SU-DHL-6 (cell line): ENCODE measurements at regions not wholly inside any gene's neighbourhood (a gene's known extent, or its start where the extent isn't known, plus 50 kb on each side); places are given as distances from the start of the nearest gene placed in this dataset.

Experiments used
- H2AFZ ChIP-seq: fragments of 200-600 bp; sonication (generic); 2 replicates; pipeline ENCODE4 v1.6.1; 2014; ENCODE audit warnings: low read depth, mild to moderate bottlenecking, moderate library complexity, mixed read lengths, antibody characterized with exemption, low read length; ENCODE audit not compliant: severe bottlenecking
- H3F3A ChIP-seq: fragments of 200-600 bp; shearing (Covaris generic); 2 replicates; pipeline ENCODE4 v1.6.0; 2016; ENCODE audit warnings: antibody characterized with exemption, mild to moderate bottlenecking; ENCODE audit not compliant: insufficient read depth
- H3K27ac ChIP-seq: fragments of 200-600 bp; sonication (generic); 2 replicates; pipeline ENCODE4 v1.5.1; 2016; ENCODE audit warnings: low read depth, mild to moderate bottlenecking, low read length, moderate library complexity, mixed read lengths
- H3K27me3 ChIP-seq: fragments of 200-600 bp; sonication (generic), shearing (Covaris generic); 2 replicates; pipeline ENCODE4 v1.6.0; 2014; ENCODE audit warnings: mild to moderate bottlenecking, low read length
- H3K36me3 ChIP-seq: fragments of 200-600 bp; sonication (generic); 2 replicates; pipeline ENCODE4 v1.6.1; 2014; ENCODE audit warnings: mild to moderate bottlenecking, low read length, mixed read lengths
- H3K4me2 ChIP-seq: fragments of 300-600, 200-600 bp; shearing (Covaris generic), sonication (generic); 2 replicates; pipeline ENCODE4 v1.6.0; 2014; ENCODE audit warnings: low read length, low read depth, mild to moderate bottlenecking; ENCODE audit not compliant: poor library complexity, severe bottlenecking
- H3K4me3 ChIP-seq: fragments of 200-600 bp; sonication (generic); 2 replicates; pipeline ENCODE4 v1.5.1; 2014; ENCODE audit warnings: antibody characterized with exemption, low read length, mild to moderate bottlenecking, mixed read lengths; ENCODE audit not compliant: insufficient read depth, poor library complexity, severe bottlenecking
- H3K79me2 ChIP-seq: fragments of 200-600 bp; sonication (generic); 2 replicates; pipeline ENCODE4 v1.6.1; 2014; ENCODE audit warnings: mild to moderate bottlenecking, low read length, moderate library complexity; ENCODE audit not compliant: insufficient read depth
- H3K9ac ChIP-seq: fragments of 200-600 bp; sonication (generic); 2 replicates; pipeline ENCODE4 v1.7.0; 2014; ENCODE audit warnings: mild to moderate bottlenecking, low read length
- H3K9me2 ChIP-seq: fragments of 200-600 bp; sonication (generic); replicated peaks from 2 replicates; pipeline ENCODE4 v1.6.1; 2014; ENCODE audit warnings: low read length; ENCODE audit not compliant: insufficient read depth
- H3K9me3 ChIP-seq: fragments of 200-600 bp; sonication (generic); 2 replicates; pipeline ENCODE4 v1.6.1; 2014; ENCODE audit warnings: low read length, mixed read lengths; ENCODE audit not compliant: insufficient read depth
- H4K20me1 ChIP-seq: fragments of 200-600 bp; sonication (generic); 2 replicates; pipeline ENCODE4 v1.6.1; 2014; ENCODE audit warnings: low read depth, mild to moderate bottlenecking, antibody characterized with exemption, low read length, moderate library complexity, mixed read lengths
- CTCF ChIP-seq: fragments of 200-600 bp; sonication (generic); IDR thresholded peaks from one replicate; pipeline ENCODE4 v1.5.1; 2017; ENCODE audit warnings: antibody characterized with exemption, mild to moderate bottlenecking, low read length, moderate library complexity; ENCODE audit not compliant: insufficient read depth, poor library complexity, severe bottlenecking
- EZH2phosphoT487 ChIP-seq: fragments of 200-600 bp; sonication (generic), shearing (Covaris generic); conservative IDR thresholded peaks from 2 replicates; pipeline ENCODE4 v1.6.1; 2018; ENCODE audit warnings: mild to moderate bottlenecking, antibody characterized with exemption, low read length, moderate library complexity, mixed read lengths

- Histone ChIP-seq H3K36me3 (no peaks in the 10 kb centered on the region), H3K9ac (no peak overlapping the region), H2AFZ (no peak overlapping the region), H3K27me3 (no peaks in the 10 kb centered on the region), H3K4me3 (no peak overlapping the region), H3K9me3 (no peaks in the 10 kb centered on the region), H3K27ac (no peak overlapping the region), H3K79me2 (no peaks in the 10 kb centered on the region), H3K9me2 (no peaks in the 10 kb centered on the region), H3F3A (no peaks in the 10 kb centered on the region), H4K20me1 (no peaks in the 10 kb centered on the region), H3K4me2 (no peak overlapping the region)
- TF ChIP-seq CTCF (no peak), EZH2phosphoT487 (no peak)
Observed at GRCh38 chr4:11746734-11747133, 318.0 kb upstream of the HS3ST1 start.

GRCh38 chr4:11743976-11744375, 315.3 kb upstream of the HS3ST1 start:
- no peak overlapping the region for H3K9ac ChIP-seq
- no peak overlapping the region for H3K27ac ChIP-seq
- no peak overlapping the region for H2AFZ ChIP-seq
- H3K36me3 ChIP-seq: no peaks in the 10 kb centered on the region
- H3K9me3 ChIP-seq: no peaks in the 10 kb centered on the region
- no peaks in the 10 kb centered on the region for H4K20me1 ChIP-seq
- no peaks in the 10 kb centered on the region for H3F3A ChIP-seq
- H3K4me2 ChIP-seq: no peak overlapping the region
- TF ChIP-seq EZH2phosphoT487 (no peak), CTCF (no peak)
- no peaks in the 10 kb centered on the region for H3K9me2 ChIP-seq
- no peaks in the 10 kb centered on the region for H3K27me3 ChIP-seq
- no peak overlapping the region for H3K4me3 ChIP-seq
- H3K79me2 ChIP-seq: no peaks in the 10 kb centered on the region

- no peaks in the 10 kb centered on the region for H4K20me1 ChIP-seq
- no peak overlapping the region for H3K4me3 ChIP-seq
- no peak overlapping the region for H2AFZ ChIP-seq
- no peaks in the 10 kb centered on the region for H3K27me3 ChIP-seq
- no peak overlapping the region for H3K27ac ChIP-seq
- no peaks in the 10 kb centered on the region for H3K79me2 ChIP-seq
- no peaks in the 10 kb centered on the region for H3F3A ChIP-seq
- H3K9ac ChIP-seq: no peak overlapping the region
- no peaks in the 10 kb centered on the region for H3K36me3 ChIP-seq
- no peaks in the 10 kb centered on the region for H3K9me2 ChIP-seq
- TF ChIP-seq EZH2phosphoT487: no peak
- no peak for TF ChIP-seq CTCF
- no peaks in the 10 kb centered on the region for H3K9me3 ChIP-seq
- no peak overlapping the region for H3K4me2 ChIP-seq
Observed at GRCh38 chr4:11743236-11743635, 314.5 kb upstream of the HS3ST1 start.
